SKM-1 (cell line): ENCODE measurements at regions not wholly inside any gene's neighbourhood (a gene's known extent, or its start where the extent isn't known, plus 50 kb on each side); places are given as distances from the start of the nearest gene placed in this dataset.

Experiments
- DNase-seq: peaks from one replicate; lab custom pipeline; 2025; ENCODE audit not compliant: unreplicated experiment; lab: John Stamatoyannopoulos, UW

- DNase-seq, result no peak
These were observed 88.5 kb upstream of the SLC27A6 start for GRCh38 chr5:128876569-128877382.

GRCh38 chr5:128877476-128877875, 87.8 kb upstream of the SLC27A6 start:
- DNase-seq, result no peak

GRCh38 chr5:128881502-128882018, 83.7 kb upstream of the SLC27A6 start:
- no peak for DNase-seq

GRCh38 chr5:128885649-128886255, 79.5 kb upstream of the SLC27A6 start:
- no peak for DNase-seq

GRCh38 chr5:128895122-128895521, 70.2 kb upstream of the SLC27A6 start:
- no peak for DNase-seq

GRCh38 chr5:128896675-128897074, 68.6 kb upstream of the SLC27A6 start:
- no peak for DNase-seq

- no peak for DNase-seq
These were observed 61.7 kb upstream of the SLC27A6 start for GRCh38 chr5:128903550-128903949.

GRCh38 chr5:128904805-128905567, 60.3 kb upstream of the SLC27A6 start:
- no peak for DNase-seq

GRCh38 chr5:128905568-128906110, 59.6 kb upstream of the SLC27A6 start:
- peak; percentile 26 for DNase-seq

- no peak for DNase-seq
These were observed 51.7 kb upstream of the SLC27A6 start for GRCh38 chr5:128913551-128913950.
